H1 (cell line): ENCODE measurements at regions not wholly inside any gene's neighbourhood (a gene's known extent, or its start where the extent isn't known, plus 50 kb on each side); places are given as distances from the start of the nearest gene placed in this dataset.

Experiments used
- CHD7 ChIP-seq: fragments of 300-600 bp; sonication (generic); IDR thresholded peaks from 2 replicates; pipeline ENCODE4 v1.7.1; 2012; ENCODE audit warnings: low read length, moderate library complexity, mild to moderate bottlenecking, inconsistent platforms; ENCODE audit not compliant: insufficient replicate concordance
- CTCF ChIP-seq, 3 experiments: IDR thresholded peaks; 1 replicate in 2 of 3; 2 replicates in 1 of 3; pipeline versions ENCODE4 v1.5.1 to v1.6.1; 2011; ENCODE audit warnings: low read length in 3 of 3, mild to moderate bottlenecking in 3 of 3, inconsistent platforms in 2 of 3, low read depth in 1 of 3, moderate library complexity in 1 of 3; ENCODE audit not compliant: insufficient read depth in 1 of 3; ENCODE audit errors: control extremely low read depth in 1 of 3
- EZH2 ChIP-seq: fragments of 200-600 bp; sonication (generic); IDR thresholded peaks from 2 replicates; pipeline ENCODE4 v1.7.1; 2012; ENCODE audit warnings: low read depth, mild to moderate bottlenecking, moderate library complexity, low read length, inconsistent platforms; ENCODE audit not compliant: severe bottlenecking
- POLR2A ChIP-seq, 2 experiments: IDR thresholded peaks; 1 replicate in 1 of 2; 2 replicates in 1 of 2; pipeline ENCODE4 v1.6.1; 2011; ENCODE audit warnings: low read depth in 2 of 2, low read length in 2 of 2, mild to moderate bottlenecking in 2 of 2; ENCODE audit errors: control extremely low read depth in 1 of 2

- no peak for TF ChIP-seq POLR2A (IDR thresholded peaks at IDR 0.05; ENCODE audit: control extremely low read depth in 1 of 2, low read depth in 2 of 2, low read length in 2 of 2)
- no peak for TF ChIP-seq CTCF (IDR thresholded peaks at IDR 0.05; ENCODE audit: control extremely low read depth in 1 of 3, insufficient read depth in 1 of 3, low read depth in 1 of 3, low read length in 3 of 3)
- TF ChIP-seq EZH2 = no peak
- TF ChIP-seq CHD7 = no peak
Measured at GRCh38 chr5:168072665-168073064, 218.8 kb upstream of the WWC1 start.
